GDM1 (cell line): ENCODE measurements at regions not wholly inside any gene's neighbourhood (a gene's known extent, or its start where the extent isn't known, plus 50 kb on each side); places are given as distances from the start of the nearest gene placed in this dataset.

Experiments used
- DNase-seq: peaks from one replicate; lab custom pipeline; 2025; lab: John Stamatoyannopoulos, UW

DNA sequence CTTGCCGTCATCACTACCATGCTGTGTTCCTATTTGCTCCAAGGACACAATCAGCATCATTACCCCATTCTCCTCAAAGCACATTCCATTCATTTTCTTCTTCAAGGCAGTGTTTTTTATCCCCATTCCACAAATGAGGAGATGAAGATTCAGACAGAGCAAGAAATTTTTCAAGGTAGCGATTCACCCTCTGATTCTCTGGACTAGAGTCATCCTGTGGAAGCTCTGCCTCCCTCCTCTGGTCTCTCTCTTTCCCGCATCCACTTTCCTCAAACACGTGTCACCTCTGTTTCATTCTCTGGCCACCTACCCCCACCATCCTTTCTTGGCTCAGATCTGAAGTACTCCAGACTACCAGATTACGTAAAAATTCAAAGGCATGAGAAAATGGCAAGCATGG lies 297.9 kb downstream of the SOX11 start:
- DNase-seq = no peak

DNA sequence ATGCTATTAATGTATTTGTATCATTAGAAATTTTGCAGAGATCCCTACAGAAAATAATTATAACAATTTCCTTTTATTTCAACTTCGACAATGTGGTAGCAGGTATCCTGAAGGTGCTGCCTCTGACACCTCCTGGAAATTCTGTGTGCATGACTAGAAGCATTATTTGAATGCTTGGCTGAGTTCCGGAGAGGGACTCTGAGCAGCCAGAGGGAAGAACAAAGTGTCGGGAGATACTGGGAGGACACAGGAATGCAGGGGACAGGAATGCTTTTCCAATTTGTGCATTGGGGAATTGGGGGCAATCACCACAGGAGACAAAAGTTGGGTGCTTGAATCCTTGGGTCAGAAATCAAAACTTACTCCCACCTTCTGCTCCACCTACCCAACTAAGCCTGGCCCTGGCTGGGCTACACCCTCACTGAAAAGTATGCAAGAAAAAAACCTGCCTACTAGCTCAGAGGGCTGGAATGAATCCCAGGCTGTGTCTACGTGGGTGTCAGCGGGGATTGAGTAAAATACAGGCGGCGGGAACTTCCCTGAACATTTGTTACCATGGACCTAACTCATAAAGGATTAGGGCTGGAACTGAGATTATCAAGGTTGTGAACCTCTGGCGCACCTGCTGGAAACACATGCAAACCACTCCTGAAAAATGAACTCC lies 299.3 kb downstream of the SOX11 start:
- DNase-seq = no peak

DNA sequence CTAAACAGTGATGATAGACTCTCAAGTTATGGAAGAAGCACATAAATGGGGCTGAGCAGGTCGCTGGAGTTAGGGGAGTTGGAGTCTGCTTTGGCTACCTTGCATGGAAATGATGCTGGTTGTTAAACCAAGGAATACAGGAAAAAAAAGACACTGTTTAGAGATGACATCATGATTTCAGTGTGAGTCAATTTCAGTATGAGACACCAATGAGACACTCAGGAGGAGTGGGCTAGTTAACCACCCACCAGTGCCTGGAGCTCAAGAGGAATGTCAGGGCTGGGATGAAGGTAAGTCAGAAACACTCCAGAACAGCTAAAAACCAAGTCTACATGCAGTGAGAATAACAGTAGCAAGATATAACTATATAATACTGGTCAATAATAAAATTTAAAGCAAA lies 303.6 kb downstream of the SOX11 start:
- no peak for DNase-seq

DNA sequence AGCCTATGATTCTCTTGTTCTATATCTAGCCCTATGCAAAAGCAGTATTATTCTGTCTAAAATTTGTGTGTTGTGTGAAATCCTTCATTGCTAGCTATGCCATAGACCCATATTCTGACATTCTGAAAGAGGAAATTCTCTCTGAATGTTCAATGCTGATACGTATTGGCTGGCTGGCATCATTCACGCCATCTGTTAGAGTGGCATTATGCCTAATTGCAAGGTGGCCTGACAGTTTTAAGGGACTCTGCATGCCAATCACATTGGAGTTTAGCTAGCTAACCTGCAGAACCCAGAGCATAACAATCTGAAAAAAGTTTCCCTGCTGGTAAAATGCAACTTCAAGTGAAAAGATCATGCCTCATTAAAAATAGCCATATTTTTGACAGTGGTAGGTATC lies 316.0 kb downstream of the SOX11 start:
- no peak for DNase-seq

DNA sequence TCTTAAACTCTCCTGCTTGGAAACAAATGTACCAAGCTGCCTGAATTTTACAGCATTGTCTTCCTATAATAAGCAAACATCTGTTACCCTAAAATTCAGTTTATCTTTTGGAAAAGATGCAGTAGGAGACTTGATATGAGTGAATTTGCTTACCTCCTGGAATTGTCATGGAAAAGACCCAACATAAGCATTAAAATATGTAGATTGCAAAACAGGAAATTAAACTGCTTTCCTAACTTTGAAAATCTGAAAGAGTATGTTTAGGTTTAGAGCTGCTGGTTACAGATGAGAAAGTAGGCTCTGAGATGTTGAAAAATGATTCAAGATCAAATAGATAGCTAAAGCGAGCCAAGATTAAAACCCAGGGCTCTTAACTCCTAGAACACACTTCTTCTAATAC lies 316.5 kb downstream of the SOX11 start:
- no peak for DNase-seq

DNA sequence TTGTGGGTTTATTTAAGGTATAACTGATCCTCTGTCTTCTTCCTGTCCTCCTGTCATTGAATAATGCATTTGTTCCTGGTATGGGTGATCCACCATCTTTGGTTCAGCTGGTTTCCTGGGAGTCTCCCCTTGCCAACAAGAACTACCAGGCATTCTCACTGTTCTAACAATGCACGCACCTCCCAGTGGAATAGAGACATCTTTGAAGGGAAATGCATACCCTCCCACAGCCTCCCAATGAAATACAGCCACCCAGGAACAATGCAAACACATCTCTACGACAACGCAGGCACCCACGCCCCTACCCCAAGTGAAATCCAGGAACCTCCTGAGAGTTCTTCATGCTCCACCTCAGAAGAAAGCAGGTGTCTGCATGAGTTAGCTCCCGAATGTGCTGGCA lies 318.0 kb downstream of the SOX11 start:
- no peak for DNase-seq

DNA sequence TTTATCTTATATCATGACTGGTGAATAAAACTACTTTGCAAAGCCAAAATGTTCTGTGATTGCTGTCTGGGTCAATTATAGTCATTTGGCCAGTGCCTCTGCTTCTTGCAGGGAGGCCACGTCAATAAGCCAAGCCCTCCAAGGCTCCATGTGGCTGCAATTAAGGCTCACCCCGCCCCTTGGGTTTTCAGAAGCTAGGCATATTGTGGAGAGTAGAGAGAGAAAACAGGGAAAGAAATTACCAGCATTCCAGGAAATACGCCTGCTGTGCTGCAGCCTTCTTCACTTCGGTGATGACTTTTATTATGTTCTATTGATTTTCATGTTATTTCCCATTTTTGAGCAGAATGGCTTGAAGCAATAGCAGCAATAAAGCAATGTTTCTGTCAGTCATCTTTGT lies 319.7 kb downstream of the SOX11 start:
- DNase-seq = no peak

DNA sequence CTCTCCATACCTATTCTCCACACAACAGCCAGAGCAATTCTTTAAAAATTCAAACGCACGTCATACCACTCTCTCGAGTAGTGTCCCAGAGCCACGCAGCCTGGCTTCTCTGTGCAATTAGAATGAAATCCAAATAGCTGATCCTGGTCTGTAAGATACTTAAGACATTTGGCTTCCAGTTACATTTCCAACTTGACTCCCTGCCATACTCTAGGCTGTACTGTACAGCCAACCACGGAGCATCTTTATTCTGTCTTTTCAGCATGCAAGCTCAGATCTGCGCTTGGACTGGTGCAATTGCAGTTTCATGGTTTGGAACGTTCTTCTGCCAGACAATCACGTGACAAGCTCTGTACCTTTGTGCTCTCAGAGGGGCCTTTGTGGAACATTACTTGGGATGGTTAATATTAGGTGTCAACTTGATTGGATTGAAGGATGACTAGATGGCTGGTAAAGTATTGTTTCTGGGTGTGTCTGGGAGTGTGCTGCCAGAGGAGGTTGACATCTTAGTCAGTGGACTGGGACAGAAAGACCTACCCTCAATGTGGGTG lies 325.6 kb downstream of the SOX11 start:
- no peak for DNase-seq

DNA sequence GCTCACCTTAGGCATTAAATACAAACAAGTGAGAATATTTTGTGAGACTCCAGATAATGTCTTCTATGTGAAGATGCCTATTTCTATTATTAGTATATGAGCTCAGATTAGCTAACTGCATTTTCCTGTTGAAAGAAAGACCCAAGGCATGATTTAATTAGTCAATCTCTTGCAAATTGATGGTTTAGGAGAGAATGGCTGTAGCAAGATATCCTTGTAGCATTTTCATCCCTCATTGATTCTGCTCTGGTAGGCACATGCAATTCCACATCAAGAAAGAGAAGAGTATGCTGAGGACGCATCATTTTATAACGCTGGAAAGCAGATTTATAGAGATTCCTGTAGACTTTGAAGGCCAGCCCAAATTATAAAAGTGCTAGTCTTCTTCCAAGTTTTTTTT lies 332.0 kb downstream of the SOX11 start:
- no peak for DNase-seq

DNA sequence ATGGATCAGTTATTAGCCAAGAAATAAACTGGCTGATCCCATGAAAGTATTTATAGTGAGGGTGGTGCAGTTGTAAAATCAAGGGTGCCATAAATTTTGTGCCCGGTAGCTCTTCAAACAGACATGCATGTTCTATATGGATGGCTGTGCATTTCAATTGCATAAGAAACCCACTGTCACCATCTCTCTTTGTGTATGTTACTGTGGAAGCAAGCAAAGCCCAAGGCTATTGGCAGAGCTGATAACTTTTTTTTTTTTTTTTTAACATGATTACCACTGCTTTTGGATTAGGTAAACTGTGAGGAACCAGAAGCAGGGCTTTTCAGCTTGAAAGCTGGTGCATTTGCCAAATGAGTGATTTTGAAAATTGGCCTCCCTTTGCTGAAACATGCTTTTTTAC lies 332.6 kb downstream of the SOX11 start:
- DNase-seq = no peak

DNA sequence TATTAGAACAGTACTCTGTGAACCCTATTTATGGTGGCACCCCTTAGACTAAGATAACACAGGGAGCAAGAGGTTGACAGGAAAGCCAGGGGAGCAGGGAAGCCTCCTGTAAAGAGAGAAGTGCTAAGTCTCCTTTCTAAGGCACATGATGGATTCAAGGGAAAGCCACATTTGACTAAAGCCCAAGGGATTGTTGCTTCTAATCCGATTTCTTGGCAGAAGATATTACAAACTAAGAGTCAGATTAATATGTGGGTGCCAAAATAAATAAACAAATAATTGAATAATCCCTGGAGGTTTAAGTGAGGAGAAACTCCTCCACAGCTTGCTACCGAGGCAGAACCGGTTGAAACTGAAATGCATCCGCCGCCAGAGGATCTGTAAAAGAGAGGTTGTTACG lies 333.2 kb downstream of the SOX11 start:
- no peak for DNase-seq

DNA sequence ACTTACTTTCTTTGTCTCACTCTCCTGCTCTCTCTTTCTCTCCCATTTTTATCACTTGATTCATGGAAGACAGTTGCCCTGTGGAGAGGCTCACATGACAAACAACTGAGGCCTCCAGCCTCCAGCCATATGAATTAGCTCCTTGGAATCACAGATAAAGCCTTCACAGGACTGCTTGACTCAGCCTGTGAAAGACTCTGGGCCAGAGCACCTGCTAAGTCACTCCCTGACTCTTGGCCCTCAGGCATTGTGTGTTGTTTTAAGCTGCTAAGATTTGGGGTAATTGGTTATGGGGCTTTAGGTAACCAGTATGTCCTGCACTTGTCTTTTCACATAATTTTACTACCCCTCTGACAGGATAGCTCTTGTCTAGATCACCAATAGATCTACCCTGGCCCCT lies 334.9 kb downstream of the SOX11 start:
- no peak for DNase-seq

DNA sequence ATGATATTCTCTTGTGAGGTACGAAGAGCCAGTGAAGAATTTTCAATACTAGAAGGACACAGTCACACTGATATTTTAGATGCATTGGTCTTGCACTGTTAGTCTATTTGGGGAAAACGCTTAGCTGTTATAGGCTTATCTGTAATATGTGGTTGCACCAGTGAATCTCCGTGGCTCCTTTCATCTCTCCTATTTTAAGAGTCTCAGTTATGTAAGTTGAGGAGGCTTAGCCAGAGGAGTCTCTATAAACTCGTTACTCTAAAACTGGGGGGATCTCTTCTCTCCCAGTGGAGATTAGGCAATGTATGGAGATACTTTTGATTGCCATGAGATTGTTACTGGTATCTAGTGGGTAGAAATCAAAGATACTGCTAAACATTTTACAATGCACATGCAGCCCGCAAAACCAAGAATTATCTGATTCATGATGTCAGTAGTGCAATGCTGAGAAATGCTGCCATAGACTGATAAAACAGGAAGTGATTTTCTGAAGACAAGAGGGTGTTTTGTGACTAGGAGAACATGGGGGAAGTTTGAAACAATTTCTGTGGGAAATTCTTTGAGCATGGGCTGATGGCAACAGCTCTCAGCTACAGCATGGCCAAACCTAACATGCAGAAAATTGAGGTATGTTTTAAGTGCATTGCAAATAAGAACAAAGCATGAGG lies 339.1 kb downstream of the SOX11 start:
- no peak for DNase-seq

DNA sequence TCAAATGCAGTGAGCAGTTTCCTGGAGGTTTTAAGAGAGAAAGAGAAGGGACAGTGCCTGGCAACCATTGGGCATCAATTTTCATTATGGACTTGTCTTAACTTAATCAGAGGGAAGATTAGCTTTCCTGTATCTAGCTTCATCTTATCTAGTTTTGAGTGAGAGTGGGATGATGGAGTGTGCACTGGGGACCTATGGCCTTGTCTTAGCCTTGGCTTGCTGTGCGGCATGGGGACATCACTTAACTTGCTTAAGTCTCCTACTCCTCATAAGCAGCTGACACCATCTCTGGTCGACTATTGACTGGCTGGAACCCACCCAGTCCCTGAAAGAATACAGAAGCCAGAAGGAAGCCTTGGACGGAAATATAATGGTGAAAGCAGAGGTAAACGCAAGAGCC lies 344.0 kb downstream of the SOX11 start:
- DNase-seq = no peak

DNA sequence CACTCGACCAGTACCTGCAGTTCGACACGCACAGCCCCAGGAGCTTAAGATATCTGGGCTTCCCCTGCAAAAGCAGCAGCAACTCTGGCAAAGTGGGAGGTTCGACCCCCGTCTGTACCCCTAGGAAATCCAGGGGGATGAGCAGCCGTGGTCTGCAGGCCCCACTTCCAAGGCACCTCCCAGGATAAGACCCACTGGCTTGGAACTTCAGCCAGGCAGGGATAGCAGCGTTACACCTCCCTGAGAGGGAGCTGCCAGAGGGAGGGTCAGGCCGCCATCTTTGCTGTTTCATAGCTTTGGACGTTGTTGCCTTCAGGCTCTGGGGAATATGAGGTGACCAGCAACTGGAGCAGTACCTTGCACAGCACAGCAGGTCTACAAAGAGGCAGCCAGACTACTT lies 351.1 kb downstream of the SOX11 start:
- DNase-seq = no peak

DNA sequence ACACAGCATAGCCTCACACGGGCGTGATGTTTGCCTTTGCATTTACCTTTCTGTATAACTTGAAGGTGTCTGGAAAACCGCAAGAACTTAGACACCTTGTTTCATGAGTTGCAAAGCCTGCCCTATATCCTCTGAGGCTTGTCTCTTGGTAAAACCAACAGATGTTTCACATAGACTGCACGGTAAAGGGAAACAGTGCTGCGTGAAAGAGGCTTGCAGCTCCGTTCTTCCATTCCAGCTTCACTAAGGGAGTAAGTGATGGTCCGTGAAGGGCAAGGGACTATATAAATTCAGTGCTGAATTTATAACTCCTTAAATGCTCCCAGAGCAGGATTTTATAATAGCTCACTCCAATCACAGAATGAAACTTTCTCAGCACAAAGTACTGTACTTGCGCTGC lies 360.5 kb downstream of the SOX11 start:
- no peak for DNase-seq

DNA sequence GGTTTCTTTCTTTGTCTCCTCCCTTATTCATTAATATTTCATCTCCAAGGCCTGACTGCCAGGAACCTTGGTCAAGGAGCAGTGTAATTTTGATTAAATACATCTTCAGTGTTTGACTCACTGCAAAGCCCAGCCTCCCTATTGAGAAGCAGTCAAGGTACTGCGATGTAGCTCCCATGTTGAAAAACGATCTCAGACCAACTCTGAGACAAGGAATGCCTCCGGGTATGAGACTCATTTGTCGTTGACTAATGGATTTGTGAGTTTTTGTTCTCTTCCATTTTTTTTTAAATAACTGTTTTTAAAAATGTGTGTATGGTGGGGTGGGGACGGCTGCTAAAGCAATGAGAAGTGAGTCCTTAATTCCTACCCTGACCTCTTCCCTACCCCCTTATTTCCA lies 361.6 kb downstream of the SOX11 start:
- DNase-seq = no peak

DNA sequence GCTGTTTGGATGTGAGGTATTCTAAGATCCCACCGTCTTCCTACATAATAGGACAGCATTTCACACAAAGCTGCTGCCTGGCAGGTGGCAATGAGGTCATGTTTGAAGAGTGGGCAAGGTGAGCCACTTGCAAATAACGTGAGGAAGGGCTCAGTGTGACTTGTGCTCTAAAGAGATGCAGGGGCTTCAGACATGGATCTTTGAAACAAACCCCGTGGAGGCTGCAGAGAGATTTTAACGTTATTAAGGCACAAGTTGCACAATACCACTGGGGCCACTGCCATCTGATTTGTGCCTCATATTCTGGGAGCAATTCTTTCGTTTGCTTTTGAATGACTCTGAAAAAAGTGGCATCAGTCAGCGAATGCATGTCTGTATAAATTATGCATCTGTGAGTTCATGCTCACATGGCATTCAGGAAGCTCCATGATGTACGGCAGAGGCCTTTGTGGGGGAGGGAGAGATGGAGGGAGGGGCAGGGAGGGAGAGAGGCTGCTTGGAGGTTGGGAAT lies 362.0 kb downstream of the SOX11 start:
- DNase-seq = no peak

DNA sequence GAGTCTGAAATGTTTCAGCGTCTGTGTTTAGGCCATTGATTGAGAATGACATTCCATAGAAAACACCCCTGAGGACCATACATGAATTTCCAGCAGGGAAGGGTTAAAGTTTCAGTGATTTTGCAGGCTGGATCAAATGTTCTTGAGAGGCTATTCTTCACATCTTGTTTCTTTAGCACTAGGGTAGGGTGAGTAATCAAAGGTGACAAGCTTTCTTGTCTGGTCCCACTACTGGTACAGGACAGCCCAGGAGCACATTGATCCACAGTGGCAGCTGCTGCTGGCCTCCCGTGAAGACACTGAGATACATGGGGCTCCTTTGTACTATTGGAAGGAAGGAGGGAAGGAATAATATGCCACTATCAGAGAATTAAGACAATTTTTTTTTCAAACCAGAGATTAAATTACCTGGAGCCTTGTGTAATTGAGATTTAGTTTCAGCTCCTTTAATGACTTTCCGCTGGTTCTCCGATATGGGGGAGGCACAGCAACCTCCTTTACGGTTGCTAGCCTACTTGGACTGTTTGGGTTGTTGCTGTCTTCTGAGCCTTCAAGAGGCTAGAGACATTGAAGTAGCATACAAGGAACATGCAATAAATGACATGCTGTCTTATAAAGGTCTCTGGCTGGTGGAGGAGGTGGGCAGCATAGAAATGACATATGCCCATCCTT lies 368.9 kb downstream of the SOX11 start:
- DNase-seq = no peak

DNA sequence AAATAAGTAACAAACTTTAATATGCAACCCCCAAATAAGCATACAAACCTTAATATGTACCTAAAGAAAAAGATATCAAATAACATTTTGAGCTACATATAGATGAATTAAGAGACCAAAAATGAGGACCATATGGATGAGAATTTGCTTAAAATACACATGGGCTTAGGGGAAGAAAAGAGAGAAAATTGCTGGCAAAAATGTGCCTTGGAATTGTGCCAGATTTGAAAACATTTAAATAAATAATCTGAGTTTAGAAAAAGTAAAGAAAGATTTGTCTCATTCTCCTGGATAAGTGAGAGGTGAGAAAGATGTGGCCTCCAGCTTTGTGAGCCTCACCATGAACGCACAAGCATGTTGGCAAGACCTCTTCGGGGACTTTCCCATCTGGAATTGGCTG lies 372.6 kb downstream of the SOX11 start:
- DNase-seq = no peak

DNA sequence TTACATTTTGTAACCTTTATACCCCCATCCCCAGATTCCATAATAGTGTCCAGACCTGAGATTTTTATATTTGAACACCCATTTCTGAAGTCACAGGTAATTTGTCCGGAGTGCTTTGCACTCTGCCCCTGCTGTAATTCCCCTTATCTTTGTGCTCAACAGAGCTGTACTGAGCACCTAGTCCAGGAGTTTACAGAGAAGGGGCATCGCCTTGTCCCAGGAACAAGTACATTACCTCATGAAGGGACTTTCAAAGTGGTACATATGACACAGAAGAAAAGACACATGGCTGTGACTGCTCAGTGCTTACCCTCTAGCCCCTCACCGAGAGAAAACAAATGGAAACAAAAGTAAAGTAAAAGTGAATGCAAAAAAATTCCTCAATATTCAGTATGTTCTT lies 373.5 kb downstream of the SOX11 start:
- no peak for DNase-seq

DNA sequence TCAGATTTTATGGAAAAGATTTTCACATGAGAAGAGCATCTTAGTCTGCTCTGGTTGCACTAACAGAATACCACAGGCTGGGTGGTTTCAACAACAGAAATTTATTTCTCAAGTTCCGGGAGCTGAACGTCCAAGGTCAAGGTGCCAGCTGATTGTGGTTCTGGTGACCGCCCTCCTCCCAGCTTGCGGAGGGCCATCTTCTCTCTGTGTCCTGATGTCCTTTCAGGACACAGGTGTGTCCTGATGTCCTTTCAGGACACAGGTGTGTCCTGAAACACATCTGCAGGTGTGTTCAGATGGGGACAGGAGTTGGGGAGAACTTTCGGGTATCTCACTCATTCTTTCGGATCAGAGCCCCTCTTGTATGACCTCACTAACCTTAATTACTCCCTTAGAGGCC lies 374.9 kb downstream of the SOX11 start:
- DNase-seq = no peak

DNA sequence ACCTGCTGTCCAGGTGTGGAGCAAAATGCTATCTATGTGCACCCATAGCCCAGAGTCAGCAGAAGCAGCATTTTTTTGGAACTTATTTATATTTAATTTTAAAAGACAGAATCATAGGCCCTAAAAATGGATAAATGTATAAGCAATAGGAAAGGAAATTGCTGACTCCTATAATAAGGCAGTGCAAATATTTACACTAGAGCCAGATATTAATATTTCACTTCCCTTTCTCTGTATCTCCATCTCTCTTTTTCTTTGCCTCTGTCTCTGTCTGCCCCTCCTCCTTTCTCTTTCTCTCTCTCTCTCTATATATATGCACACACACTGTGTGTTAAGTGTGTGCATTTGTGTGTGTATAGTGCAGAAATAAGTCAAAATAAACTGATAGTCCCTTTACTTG lies 375.6 kb downstream of the SOX11 start:
- DNase-seq = no peak
